ENCODE measurements at regions not wholly inside any gene's neighbourhood (a gene's known extent, or its start where the extent isn't known, plus 50 kb on each side); places are given as distances from the start of the nearest gene placed in this dataset.

- DNase-seq, result no peak
- H3K27ac ChIP-seq, result no peak overlapping the region
- TF ChIP-seq CTCF (IDR thresholded peaks at IDR 0.05) (no peak), POLR2A (IDR thresholded peaks at IDR 0.05) (no peak)
- no peaks in the 10 kb centered on the region for H3K9me3 ChIP-seq
- ATAC-seq, result no peak
- no peak overlapping the region for H3K4me3 ChIP-seq
- no peaks in the 10 kb centered on the region for H3K27me3 ChIP-seq
- H3K4me1 ChIP-seq, result no peaks in the 10 kb centered on the region
- no peaks in the 10 kb centered on the region for H3K36me3 ChIP-seq (replicated peaks in 1 of 2; ENCODE audit: insufficient read depth in 1 of 2, low read depth in 2 of 2)
- WGBS, 2 donors, result 93 to 96% methylated on average over 5 to 14 of the region's 15 CpGs
- intact Hi-C loops (cut with DNase I), result no loop called here
Measured at GRCh38 chr16:88323546-88324330, 59.0 kb upstream of the ZNF469 start.

GRCh38 chr16:88325087-88325750 lies 57.5 kb upstream of the ZNF469 start:
- H3K36me3 ChIP-seq (replicated peaks in 1 of 2; ENCODE audit: insufficient read depth in 1 of 2, low read depth in 2 of 2), result no peaks in the 10 kb centered on the region
- TF ChIP-seq POLR2A (IDR thresholded peaks at IDR 0.05) (no peak), CTCF (IDR thresholded peaks at IDR 0.05) (no peak)
- WGBS, 2 donors, result 78 to 79% methylated on average over 6 to 12 of the region's 15 CpGs
- no peak overlapping the region for H3K4me3 ChIP-seq
- DNase-seq (no peak), ATAC-seq (no peak)
- no peak overlapping the region for H3K27ac ChIP-seq
- H3K9me3 ChIP-seq, result no peaks in the 10 kb centered on the region
- intact Hi-C loops (cut with DNase I), result no loop called here
- H3K4me1 ChIP-seq, result no peaks in the 10 kb centered on the region
- no peaks in the 10 kb centered on the region for H3K27me3 ChIP-seq

GRCh38 chr16:88325976-88326375 lies 56.8 kb upstream of the ZNF469 start:
- DNase-seq (no peak), ATAC-seq (no peak)
- H3K9me3 ChIP-seq, result no peaks in the 10 kb centered on the region
- WGBS, 2 donors, result 81 to 86% methylated on average over 3 of the region's 3 CpGs
- H3K27me3 ChIP-seq, result no peaks in the 10 kb centered on the region
- no peak overlapping the region for H3K27ac ChIP-seq
- no peak overlapping the region for H3K4me3 ChIP-seq
- no peaks in the 10 kb centered on the region for H3K36me3 ChIP-seq (replicated peaks in 1 of 2; ENCODE audit: insufficient read depth in 1 of 2, low read depth in 2 of 2)
- intact Hi-C loops (cut with DNase I), result no loop called here
- TF ChIP-seq CTCF (IDR thresholded peaks at IDR 0.05), result no peak
- TF ChIP-seq POLR2A (IDR thresholded peaks at IDR 0.05), result no peak
- no peaks in the 10 kb centered on the region for H3K4me1 ChIP-seq

- no peaks in the 10 kb centered on the region for H3K27me3 ChIP-seq
- TF ChIP-seq CTCF (IDR thresholded peaks at IDR 0.05), result no peak
- TF ChIP-seq POLR2A (IDR thresholded peaks at IDR 0.05), result no peak
- no peak overlapping the region for H3K4me3 ChIP-seq
- intact Hi-C loops (cut with DNase I), result no loop called here
- H3K4me1 ChIP-seq, result no peaks in the 10 kb centered on the region
- H3K27ac ChIP-seq, result no peak overlapping the region
- ATAC-seq (no peak), DNase-seq (no peak)
- no peaks in the 10 kb centered on the region for H3K36me3 ChIP-seq (replicated peaks in 1 of 2; ENCODE audit: insufficient read depth in 1 of 2, low read depth in 2 of 2)
- no peaks in the 10 kb centered on the region for H3K9me3 ChIP-seq
- 77 to 82% methylated on average over 20 to 27 of the region's 28 CpGs for WGBS, 2 donors
Measured at GRCh38 chr16:88326611-88327485, 55.9 kb upstream of the ZNF469 start.
